MM.1S (cell line): ENCODE measurements at regions not wholly inside any gene's neighbourhood (a gene's known extent, or its start where the extent isn't known, plus 50 kb on each side); places are given as distances from the start of the nearest gene placed in this dataset.

Source experiments
- CTCF ChIP-seq: fragments of 300-600 bp; sonication (generic); IDR thresholded peaks from 2 replicates; pipeline ENCODE4 v1.5.1; 2016; ENCODE audit warnings: antibody characterized with exemption, low read length, mixed read lengths
- EZH2 ChIP-seq: fragments of 300-600 bp; sonication (generic); optimal IDR thresholded peaks from 2 replicates; pipeline ENCODE3; 2017; ENCODE audit warnings: low read depth, mild to moderate bottlenecking, antibody characterized with exemption, low read length, mixed read lengths

- TF ChIP-seq CTCF (no peak), EZH2 (no peak)
Observed at GRCh38 chrX:138925330-138925729, 213.8 kb upstream of the FGF13 start.
